H1 (cell line): ENCODE measurements at regions not wholly inside any gene's neighbourhood (a gene's known extent, or its start where the extent isn't known, plus 50 kb on each side); places are given as distances from the start of the nearest gene placed in this dataset.

Experiments
- CTCF ChIA-PET: fragments of 300-600 bp; sonication (Branson Sonifier 250); formaldehyde crosslinking; loops from one replicate; lab custom pipeline; 2021; ENCODE audit not compliant: partially characterized antibody; lab: Charles Lee
- POLR2A ChIA-PET: fragments of 300-600 bp; sonication (Branson Sonifier 250); formaldehyde crosslinking; loops from one replicate; lab custom pipeline; 2021; ENCODE audit warnings: inconsistent platforms; ENCODE audit not compliant: partially characterized antibody; lab: Charles Lee
- DNase-seq, 2 experiments: peaks; one replicate each; pipeline versions ENCODE4 v3.0.0 to v3.0.0-alpha.2; 2010 to 2022; ENCODE audit warnings: low spot score in 2 of 2, low read depth in 1 of 2, mixed read lengths in 1 of 2
- FAIRE-seq: peaks from 2 replicates; lab custom pipeline; 2011; peaks lifted over from hg19 to GRCh38; lab: Jason Lieb, UNC
- H2AFZ ChIP-seq: 2 replicates; pipeline ENCODE4 v1.8.1; 2012; ENCODE audit warnings: low read length, inconsistent platforms
- H2AK5ac ChIP-seq: 2 replicates; pipeline ENCODE4 v1.6.1; 2013; ENCODE audit warnings: low read depth, low read length
- H2BK120ac ChIP-seq: replicated peaks from 2 replicates; pipeline ENCODE3; 2013; ENCODE audit warnings: low read depth, low read length, inconsistent platforms
- H2BK12ac ChIP-seq: 2 replicates; pipeline ENCODE4 v1.6.1; 2013; ENCODE audit warnings: low read depth, low read length
- H2BK15ac ChIP-seq: 2 replicates; pipeline ENCODE4 v1.6.1; 2013; ENCODE audit warnings: low read length
- H2BK20ac ChIP-seq: 2 replicates; pipeline ENCODE4 v1.6.1; 2013; ENCODE audit warnings: low read length
- H2BK5ac ChIP-seq: 2 replicates; pipeline ENCODE4 v1.6.1; 2013; ENCODE audit warnings: low read depth, low read length
- H3K14ac ChIP-seq: 2 replicates; pipeline ENCODE4 v1.6.1; 2013; ENCODE audit warnings: inconsistent platforms; ENCODE audit not compliant: insufficient read length
- H3K18ac ChIP-seq: 2 replicates; pipeline ENCODE4 v1.6.1; 2013; ENCODE audit warnings: low read length; ENCODE audit errors: extremely low read depth
- H3K23ac ChIP-seq: 2 replicates; pipeline ENCODE4 v1.6.1; 2013; ENCODE audit warnings: inconsistent platforms; ENCODE audit not compliant: insufficient read length
- H3K23me2 ChIP-seq: 2 replicates; pipeline ENCODE4 v1.6.1; 2013; ENCODE audit warnings: low read depth, low read length
- H3K27ac ChIP-seq: 2 replicates; pipeline ENCODE4 v1.6.1; 2011; ENCODE audit warnings: low read depth, low read length, inconsistent platforms
- H3K27me3 ChIP-seq, 4 experiments: replicated peaks in 1 of 4; 1 replicate in 1 of 4; 2 replicates in 3 of 4; pipeline versions ENCODE4 v1.6.1 to v1.8.1; 2011 to 2013; ENCODE audit warnings: low read length in 3 of 4, mild to moderate bottlenecking in 3 of 4, inconsistent platforms in 2 of 4, mixed read lengths in 2 of 4, moderate library complexity in 1 of 4; ENCODE audit not compliant: control insufficient read depth in 3 of 4, insufficient read depth in 3 of 4; ENCODE audit errors: extremely low read depth in 1 of 4
- H3K36me3 ChIP-seq, 4 experiments: 2 replicates each; pipeline versions ENCODE4 v1.6.1 to v1.8.1; 2011 to 2013; ENCODE audit warnings: mild to moderate bottlenecking in 4 of 4, low read length in 3 of 4, moderate library complexity in 2 of 4, control low read depth in 1 of 4, inconsistent platforms in 1 of 4; ENCODE audit not compliant: insufficient read depth in 4 of 4, control insufficient read depth in 2 of 4
- H3K4ac ChIP-seq: replicated peaks from 2 replicates; pipeline ENCODE3; 2013; ENCODE audit warnings: low read length, low read depth, mixed read lengths, inconsistent platforms; ENCODE audit not compliant: insufficient read length
- H3K4me1 ChIP-seq, 4 experiments: replicated peaks in 1 of 4; 1 replicate in 1 of 4; 2 replicates in 3 of 4; pipeline versions ENCODE4 v1.6.1 to v1.8.1; 2011 to 2013; ENCODE audit warnings: low read length in 3 of 4, inconsistent platforms in 2 of 4, mixed read lengths in 1 of 4; ENCODE audit not compliant: insufficient read depth in 4 of 4, control insufficient read depth in 3 of 4
- H3K4me2 ChIP-seq, 2 experiments: 2 replicates each; pipeline versions ENCODE4 v1.6.1 to v1.8.1; 2011 to 2013; ENCODE audit warnings: low read depth in 2 of 2, low read length in 2 of 2, control low read depth in 1 of 2, inconsistent platforms in 1 of 2, mild to moderate bottlenecking in 1 of 2; ENCODE audit not compliant: insufficient read depth in 1 of 2
- H3K4me3 ChIP-seq, 4 experiments: fragments of 200-600, 300-600 bp in 1 of 4; sonication (generic), shearing (Covaris generic), sonication (Bioruptor Twin) in 1 of 4; 2 replicates each; pipeline versions ENCODE4 v1.5.1 to v1.8.1; 2011 to 2016; ENCODE audit warnings: low read length in 4 of 4, low read depth in 3 of 4, control low read depth in 2 of 4, inconsistent platforms in 2 of 4, mild to moderate bottlenecking in 2 of 4, mixed read lengths in 1 of 4, moderate library complexity in 1 of 4; ENCODE audit not compliant: insufficient read depth in 2 of 4; ENCODE audit errors: extremely low read depth in 1 of 4
- H3K56ac ChIP-seq: replicated peaks from 2 replicates; pipeline ENCODE3; 2013; ENCODE audit warnings: low read depth, mild to moderate bottlenecking, mixed read lengths, low read length, inconsistent platforms; ENCODE audit not compliant: insufficient read length
- H3K79me1 ChIP-seq: 2 replicates; pipeline ENCODE4 v1.6.1; 2013; ENCODE audit warnings: low read depth, low read length, control low read depth
- H3K79me2 ChIP-seq, 2 experiments: 2 replicates each; pipeline versions ENCODE4 v1.6.1 to v1.8.1; 2012 to 2013; ENCODE audit warnings: low read length in 2 of 2, mild to moderate bottlenecking in 2 of 2, inconsistent platforms in 1 of 2; ENCODE audit not compliant: insufficient read depth in 2 of 2, control insufficient read depth in 1 of 2
- H3K9ac ChIP-seq, 4 experiments: replicated peaks in 1 of 4; 1 replicate in 1 of 4; 2 replicates in 3 of 4; pipeline versions ENCODE4 v1.6.1 to v1.8.1; 2011 to 2013; ENCODE audit warnings: low read depth in 3 of 4, low read length in 3 of 4, control low read depth in 2 of 4, mild to moderate bottlenecking in 2 of 4, moderate library complexity in 2 of 4, inconsistent platforms in 1 of 4; ENCODE audit errors: extremely low read depth in 1 of 4
- H3K9me3 ChIP-seq, 2 experiments: 2 replicates each; pipeline versions ENCODE4 v1.6.1 to v1.8.1; 2012 to 2013; ENCODE audit warnings: mild to moderate bottlenecking in 2 of 2, moderate library complexity in 2 of 2, control low read depth in 1 of 2, inconsistent platforms in 1 of 2, low read depth in 1 of 2, low read length in 1 of 2, mixed read lengths in 1 of 2; ENCODE audit not compliant: insufficient read depth in 2 of 2
- H4K20me1 ChIP-seq, 2 experiments: replicated peaks in 1 of 2; 2 replicates each; pipeline versions ENCODE3 to v1.8.1; 2011 to 2013; ENCODE audit warnings: inconsistent platforms in 2 of 2, low read length in 2 of 2, mild to moderate bottlenecking in 1 of 2; ENCODE audit not compliant: insufficient read depth in 2 of 2, control insufficient read depth in 1 of 2
- H4K5ac ChIP-seq: 2 replicates; pipeline ENCODE4 v1.6.1; 2013; ENCODE audit warnings: low read length, low read depth, mixed read lengths, inconsistent platforms; ENCODE audit not compliant: insufficient read length
- H4K8ac ChIP-seq: 2 replicates; pipeline ENCODE4 v1.8.0; 2013; ENCODE audit warnings: mild to moderate bottlenecking, moderate library complexity, low read length, inconsistent platforms; ENCODE audit not compliant: insufficient read depth; ENCODE audit errors: extremely low read depth
- H4K91ac ChIP-seq: replicated peaks from 2 replicates; pipeline ENCODE3; 2013; ENCODE audit warnings: low read length, mixed read lengths, inconsistent platforms; ENCODE audit not compliant: insufficient read length
- ATF3 ChIP-seq: IDR thresholded peaks from 2 replicates; pipeline ENCODE4 v1.6.1; 2011; ENCODE audit warnings: low read depth, mild to moderate bottlenecking, low read length; ENCODE audit not compliant: insufficient read depth
- CTBP2 ChIP-seq: IDR thresholded peaks from 2 replicates; pipeline ENCODE4 v1.7.0; 2011; ENCODE audit warnings: borderline replicate concordance, mild to moderate bottlenecking, moderate library complexity, mixed read lengths, low read length; ENCODE audit not compliant: insufficient read depth, insufficient read length
- HDAC2 ChIP-seq, 2 experiments: fragments of 300-600 bp in 1 of 2; sonication (generic) in 1 of 2; IDR thresholded peaks; 2 replicates each; pipeline ENCODE4 v1.6.1; 2011 to 2012; ENCODE audit warnings: low read depth in 2 of 2, low read length in 2 of 2, mild to moderate bottlenecking in 2 of 2, moderate library complexity in 2 of 2, borderline replicate concordance in 1 of 2, inconsistent platforms in 1 of 2
- JUN ChIP-seq: IDR thresholded peaks from 2 replicates; pipeline ENCODE4 v1.6.1; 2011; ENCODE audit warnings: low read depth, mild to moderate bottlenecking, improper control_type of control experiment, low read length
- JUND ChIP-seq: IDR thresholded peaks from 2 replicates; pipeline ENCODE4 v1.6.1; 2011; ENCODE audit warnings: mild to moderate bottlenecking, improper control_type of control experiment, low read length
- NANOG ChIP-seq: IDR thresholded peaks from 2 replicates; pipeline ENCODE4 v1.6.1; 2011; ENCODE audit warnings: low read length, low read depth, mild to moderate bottlenecking, inconsistent platforms; ENCODE audit not compliant: insufficient read depth, poor library complexity, severe bottlenecking
- RXRA ChIP-seq: IDR thresholded peaks from 2 replicates; pipeline ENCODE4 v1.6.1; 2011; ENCODE audit warnings: low read depth, mild to moderate bottlenecking, low read length, moderate library complexity; ENCODE audit not compliant: insufficient read depth
- SIN3A ChIP-seq, 2 experiments: IDR thresholded peaks in 1 of 2; conservative IDR thresholded peaks in 1 of 2; 2 replicates each; pipeline ENCODE4 v1.6.1; 2011 to 2012; ENCODE audit warnings: low read length in 2 of 2, improper control_type of control experiment in 1 of 2, low read depth in 1 of 2, mild to moderate bottlenecking in 1 of 2
- SIRT6 ChIP-seq: IDR thresholded peaks from one replicate; pipeline ENCODE4 v1.7.1; 2012; ENCODE audit warnings: low read length, inconsistent platforms
- SP1 ChIP-seq: IDR thresholded peaks from 2 replicates; pipeline ENCODE4 v1.6.1; 2011; ENCODE audit warnings: low read depth, low read length
- SUZ12 ChIP-seq: fragments of 200-600 bp; sonication (generic); IDR thresholded peaks from 2 replicates; pipeline ENCODE4 v1.6.1; 2012; ENCODE audit warnings: mild to moderate bottlenecking, inconsistent platforms, low read length, moderate library complexity, mixed read lengths
- TAF7 ChIP-seq: optimal IDR thresholded peaks from 2 replicates; pipeline ENCODE3; 2011; ENCODE audit warnings: low read depth, mild to moderate bottlenecking, inconsistent platforms, low read length, moderate library complexity, borderline replicate concordance
- TBP ChIP-seq: IDR thresholded peaks from 2 replicates; pipeline ENCODE4 v1.6.1; 2011; ENCODE audit warnings: low read depth, low read length, improper control_type of control experiment
- TEAD4 ChIP-seq: IDR thresholded peaks from 2 replicates; pipeline ENCODE4 v1.6.1; 2012; ENCODE audit warnings: low read depth, low read length, inconsistent platforms, mixed read lengths
- YY1 ChIP-seq: IDR thresholded peaks from 2 replicates; pipeline ENCODE4 v1.6.1; 2011; ENCODE audit warnings: low read depth, mild to moderate bottlenecking, low read length
- WGBS, 2 experiments: shearing (Covaris generic) in 1 of 2; methylation state at CpG; one replicate each; pipeline versions ENCODE4 v1.1.6 to v1.1.7; 2013 to 2015; ENCODE audit warnings: low lambda C conversion rate in 2 of 2, mixed read lengths in 2 of 2, inconsistent platforms in 1 of 2, low coverage in 1 of 2, missing lambda C conversion rate in 1 of 2; ENCODE audit not compliant: insufficient replicate concordance in 2 of 2, insufficient coverage in 1 of 2, insufficient read length in 1 of 2; ENCODE audit errors: extremely low coverage in 1 of 2, missing lambda C conversion rate in 1 of 2; 5-methylcytosine and 5-hydroxymethylcytosine counted together

DNA sequence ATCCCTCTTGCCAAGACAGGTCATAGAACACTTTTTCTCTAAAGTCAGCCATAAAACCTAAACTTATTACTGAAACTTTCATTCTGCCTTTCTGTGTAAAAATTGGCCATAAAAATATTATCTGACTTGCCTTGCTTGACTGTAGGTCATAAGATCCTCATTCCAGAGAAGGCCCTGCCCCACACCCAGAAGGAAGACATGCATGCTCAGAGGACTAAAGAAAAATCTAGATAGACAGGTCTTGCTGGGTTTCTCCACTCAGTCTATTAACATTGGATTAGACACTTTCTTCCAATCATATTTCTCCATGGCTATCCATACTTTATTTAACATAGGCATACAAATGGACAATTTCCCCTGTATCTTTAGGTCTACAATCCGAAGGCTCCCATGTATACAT is 1066.5 kb downstream of the SLITRK1 start:
- ChIA-PET CTCF (no interaction called here), POLR2A (no interaction called here)
- Histone ChIP-seq H3K4me1 (no peaks in the 10 kb centered on the region), H4K91ac (no peak overlapping the region), H3K23ac (no peak overlapping the region), H3K27me3 (no peaks in the 10 kb centered on the region), H2BK15ac (no peak overlapping the region), H3K79me1 (no peaks in the 10 kb centered on the region), H3K56ac (no peak overlapping the region), H4K8ac (no peak overlapping the region), H3K4ac (no peak overlapping the region), H2BK120ac (no peak overlapping the region), H3K27ac (no peak overlapping the region), H2AFZ (no peak overlapping the region), H2BK20ac (no peak overlapping the region), H2AK5ac (no peak overlapping the region), H2BK5ac (no peak overlapping the region), H3K4me3 (no peak overlapping the region), H3K4me2 (no peak overlapping the region), H3K36me3 (no peaks in the 10 kb centered on the region), H3K23me2 (no peaks in the 10 kb centered on the region), H3K79me2 (no peaks in the 10 kb centered on the region), H4K5ac (no peak overlapping the region), H3K9ac (no peak overlapping the region), H2BK12ac (no peak overlapping the region), H3K9me3 (no peaks in the 10 kb centered on the region), H4K20me1 (no peaks in the 10 kb centered on the region), H3K14ac (no peak overlapping the region), H3K18ac (no peak overlapping the region)
- FAIRE-seq (no peak), DNase-seq (no peak)
- 85% methylated on average over 1 of the region's 1 CpG; no CpG with 5 or more reads in 1 of the 2 experiments for WGBS, 2 experiments
- no peak for TF ChIP-seq HDAC2 (IDR thresholded peaks at IDR 0.05; ENCODE audit: borderline replicate concordance in 1 of 2, low read depth in 2 of 2, low read length in 2 of 2)
- TF ChIP-seq NANOG, result no peak
- no peak for TF ChIP-seq JUN
- no peak for TF ChIP-seq JUND
- no peak for TF ChIP-seq RXRA
- no peak for TF ChIP-seq SUZ12
- TF ChIP-seq TEAD4, result no peak
- no peak for TF ChIP-seq CTBP2
- no peak for TF ChIP-seq SIRT6
- TF ChIP-seq ATF3, result no peak
- TF ChIP-seq TBP, result no peak
- no peak for TF ChIP-seq TAF7
- no peak for TF ChIP-seq SP1
- TF ChIP-seq YY1, result no peak
- TF ChIP-seq SIN3A (conservative IDR thresholded peaks at IDR 0.05 in 1 of 2, IDR thresholded peaks at IDR 0.05 in 1 of 2; ENCODE audit: low read depth in 1 of 2, low read length in 2 of 2), result no peak
